WTC11 (cell line): ENCODE measurements at regions not wholly inside any gene's neighbourhood (a gene's known extent, or its start where the extent isn't known, plus 50 kb on each side); places are given as distances from the start of the nearest gene placed in this dataset.

ENCODE experiments used
- ATAC-seq: fragments of 200-7000 bp; cut with Tn5 transposase; 2 replicates; pipeline ENCODE4 v1.10.0; 2021; ENCODE audit warnings: mild to moderate bottlenecking, moderate library complexity
- CTCF ChIA-PET: fragments of 300-600 bp; sonication (Branson Sonifier 250); formaldehyde crosslinking; loops from one replicate; lab custom pipeline; 2021; ENCODE audit warnings: antibody characterized with exemption; lab: Charles Lee
- POLR2A ChIA-PET: fragments of 350-600 bp; sonication (Branson Sonifier 250); formaldehyde crosslinking; loops from one replicate; lab custom pipeline; 2021; ENCODE audit warnings: antibody characterized with exemption; lab: Charles Lee
- DNase-seq: peaks from one replicate; pipeline ENCODE4 v3.0.0; 2021; ENCODE audit warnings: low spot score
- H3K27ac Mint-ChIP-seq: 2 replicates; pipeline ENCODE4 v1.8.0; 2021; ENCODE audit warnings: mixed read lengths
- H3K27me3 Mint-ChIP-seq: 2 replicates; pipeline ENCODE4 v1.8.0; 2021; ENCODE audit warnings: low read depth, mild to moderate bottlenecking, moderate library complexity, mixed read lengths
- H3K36me3 Mint-ChIP-seq: 2 replicates; pipeline ENCODE4 v1.8.0; 2021; ENCODE audit warnings: mixed read lengths
- H3K4me1 Mint-ChIP-seq: 2 replicates; pipeline ENCODE4 v1.8.0; 2022; ENCODE audit warnings: mixed read lengths
- H3K4me3 Mint-ChIP-seq: 2 replicates; pipeline ENCODE4 v1.8.0; 2021; ENCODE audit warnings: mild to moderate bottlenecking, moderate library complexity, mixed read lengths
- H3K9me3 Mint-ChIP-seq: 2 replicates; pipeline ENCODE4 v1.8.0; 2021; ENCODE audit warnings: mixed read lengths
- ATF2 ChIP-seq: sonication (generic); formaldehyde crosslinking; IDR thresholded peaks from 2 replicates; pipeline ENCODE4 v1.8.1; 2022; ENCODE audit warnings: low read depth, missing genetic modification reagents, borderline replicate concordance
- ATF3 ChIP-seq: sonication (generic); formaldehyde crosslinking; conservative IDR thresholded peaks from 2 replicates; pipeline ENCODE4 v1.8.1; 2022; ENCODE audit warnings: mild to moderate bottlenecking, missing genetic modification reagents
- ATF6 ChIP-seq: sonication (generic); formaldehyde crosslinking; IDR thresholded peaks from 2 replicates; pipeline ENCODE4 v1.8.1; 2023; ENCODE audit warnings: mild to moderate bottlenecking, missing genetic modification reagents
- CBFB ChIP-seq: sonication (generic); formaldehyde crosslinking; IDR thresholded peaks from 2 replicates; pipeline ENCODE4 v1.8.1; 2022; ENCODE audit warnings: mild to moderate bottlenecking, low read depth, missing genetic modification reagents
- CDX4 ChIP-seq: fragments of 250-450 bp; sonication (Bioruptor Pico); IDR thresholded peaks from 2 replicates; pipeline ENCODE4 v1.9.0; 2021; ENCODE audit warnings: moderate library complexity, mild to moderate bottlenecking, inconsistent platforms, borderline replicate concordance
- ESRRA ChIP-seq: sonication (generic); formaldehyde crosslinking; IDR thresholded peaks from 2 replicates; pipeline ENCODE4 v1.8.1; 2022; ENCODE audit warnings: mild to moderate bottlenecking, missing genetic modification reagents, borderline replicate concordance
- FOXP4 ChIP-seq: sonication (generic); formaldehyde crosslinking; IDR thresholded peaks from 2 replicates; pipeline ENCODE4 v1.8.0; 2022; ENCODE audit warnings: mild to moderate bottlenecking, missing genetic modification reagents
- KAT7 ChIP-seq: sonication (generic); formaldehyde crosslinking; IDR thresholded peaks from 2 replicates; pipeline ENCODE4 v1.8.1; 2023; ENCODE audit warnings: missing genetic modification reagents, mild to moderate bottlenecking, borderline replicate concordance
- NR1H2 ChIP-seq: sonication (generic); formaldehyde crosslinking; IDR thresholded peaks from 2 replicates; pipeline ENCODE4 v1.9.0; 2021; ENCODE audit warnings: mild to moderate bottlenecking, moderate library complexity, missing genetic modification reagents
- SMAD4 ChIP-seq: sonication (generic); formaldehyde crosslinking; IDR thresholded peaks from 2 replicates; pipeline ENCODE4 v1.8.0; 2022; ENCODE audit warnings: mild to moderate bottlenecking, missing genetic modification reagents
- SOX15 ChIP-seq: fragments of 250-450 bp; sonication (Bioruptor Pico); IDR thresholded peaks from 2 replicates; pipeline ENCODE4 v1.9.0; 2021; ENCODE audit warnings: mild to moderate bottlenecking
- SP1 ChIP-seq: sonication (generic); formaldehyde crosslinking; conservative IDR thresholded peaks from 2 replicates; pipeline ENCODE4 v1.8.1; 2022; ENCODE audit warnings: missing genetic modification reagents
- STAT6 ChIP-seq: sonication (generic); formaldehyde crosslinking; conservative IDR thresholded peaks from 2 replicates; pipeline ENCODE4 v1.8.1; 2023; ENCODE audit warnings: mild to moderate bottlenecking, low read depth, missing genetic modification reagents, moderate library complexity
- TEAD4 ChIP-seq: sonication (generic); formaldehyde crosslinking; IDR thresholded peaks from 2 replicates; pipeline ENCODE4 v1.8.0; 2022; ENCODE audit warnings: mild to moderate bottlenecking, missing genetic modification reagents
- TP53 ChIP-seq: sonication (generic); formaldehyde crosslinking; IDR thresholded peaks from 2 replicates; pipeline ENCODE4 v1.8.1; 2023; ENCODE audit warnings: mild to moderate bottlenecking, missing genetic modification reagents
- ZNF219 ChIP-seq: sonication (generic); formaldehyde crosslinking; IDR thresholded peaks from 2 replicates; pipeline ENCODE4 v1.8.0; 2023; ENCODE audit warnings: missing genetic modification reagents, mild to moderate bottlenecking, borderline replicate concordance
- ZNF232 ChIP-seq: sonication (generic); formaldehyde crosslinking; IDR thresholded peaks from 2 replicates; pipeline ENCODE4 v1.8.0; 2022; ENCODE audit warnings: mild to moderate bottlenecking, missing genetic modification reagents
- ZNF425 ChIP-seq: fragments of 250-450 bp; sonication (Bioruptor Pico); conservative IDR thresholded peaks from 2 replicates; pipeline ENCODE4 v1.9.0; 2021; ENCODE audit warnings: mild to moderate bottlenecking

GRCh38 chr7:13091974-13092707 is 404.7 kb downstream of the ARL4A start:
- no peak for DNase-seq
- Mint-ChIP-seq H3K4me1 (no peaks in the 10 kb centered on the region), H3K4me3 (no peak overlapping the region), H3K36me3 (no peaks in the 10 kb centered on the region), H3K27ac (no peak overlapping the region), H3K27me3 (no peaks in the 10 kb centered on the region), H3K9me3 (no peaks in the 10 kb centered on the region)
- ATAC-seq: no peak
- ChIA-PET POLR2A (no interaction called here), CTCF (interaction anchor here (1.1 to 1.5 kb wide), 2 partner anchors 406 to 417 kb away, joined by 3 to 4 read pairs; no protein-coding TSS in a partner anchor)
- TF ChIP-seq SP1 (CRISPR knock-in tag): no peak
- no peak for TF ChIP-seq CDX4 (CRISPR knock-in tag)
- TF ChIP-seq CBFB (CRISPR knock-in tag): no peak
- TF ChIP-seq FOXP4 (CRISPR knock-in tag): no peak
- no peak for TF ChIP-seq ATF2 (CRISPR knock-in tag)
- no peak for TF ChIP-seq SMAD4 (CRISPR knock-in tag)
- no peak for TF ChIP-seq ZNF232 (CRISPR knock-in tag)
- no peak for TF ChIP-seq SOX15
- TF ChIP-seq ZNF219 (CRISPR knock-in tag): no peak
- no peak for TF ChIP-seq ATF3 (CRISPR knock-in tag)
- TF ChIP-seq TEAD4 (CRISPR knock-in tag): no peak
- no peak for TF ChIP-seq ATF6 (CRISPR knock-in tag)
- TF ChIP-seq ESRRA (CRISPR knock-in tag): no peak
- no peak for TF ChIP-seq STAT6 (CRISPR knock-in tag)
- TF ChIP-seq NR1H2 (CRISPR knock-in tag): no peak

GRCh38 chr7:13092708-13093005 is 405.2 kb downstream of the ARL4A start:
- Mint-ChIP-seq H3K4me1 (no peaks in the 10 kb centered on the region), H3K27ac (no peak overlapping the region), H3K36me3 (no peaks in the 10 kb centered on the region), H3K4me3 (no peak overlapping the region), H3K9me3 (no peaks in the 10 kb centered on the region), H3K27me3 (no peaks in the 10 kb centered on the region)
- CTCF ChIA-PET: interaction anchor here (1.1 to 1.5 kb wide), 2 partner anchors 406 to 418 kb away, joined by 3 to 4 read pairs; no protein-coding TSS in a partner anchor
- no peak for ATAC-seq
- POLR2A ChIA-PET: no interaction called here
- no peak for DNase-seq
- TF ChIP-seq TP53 (CRISPR knock-in tag) (no peak), ZNF425 (CRISPR knock-in tag) (no peak), KAT7 (CRISPR knock-in tag) (no peak), SOX15 (no peak)
